LNCaP clone FGC (cell line): ENCODE measurements at regions not wholly inside any gene's neighbourhood (a gene's known extent, or its start where the extent isn't known, plus 50 kb on each side); places are given as distances from the start of the nearest gene placed in this dataset.
"Not testable (repeated sequence)": the region's sequence is repeated elsewhere in the genome, so short reads cannot be mapped to it uniquely, and the experiment has no call there.

Experiments used
- DNase-seq: peaks from one replicate; pipeline ENCODE4 v3.0.0-alpha.2; 2011; ENCODE audit warnings: low read depth
- H3K4me3 ChIP-seq: 2 replicates; pipeline ENCODE4 v1.5.1; 2011; ENCODE audit warnings: mild to moderate bottlenecking, low read depth, low read length, control low read depth
- CTCF ChIP-seq: IDR thresholded peaks from 2 replicates; pipeline ENCODE4 v1.5.1; 2012; ENCODE audit warnings: mild to moderate bottlenecking; ENCODE audit not compliant: control insufficient read depth, insufficient read depth; ENCODE audit errors: extremely low read depth

GRCh38 chr3:193046371-193046770 is 128.7 kb upstream of the MB21D2 start:
- no peak for TF ChIP-seq CTCF
- no peak for DNase-seq
- H3K4me3 ChIP-seq = no peak overlapping the region

GRCh38 chr3:193047461-193047860 is 129.8 kb upstream of the MB21D2 start:
- not testable (repeated sequence) for DNase-seq, H3K4me3 ChIP-seq

DNA sequence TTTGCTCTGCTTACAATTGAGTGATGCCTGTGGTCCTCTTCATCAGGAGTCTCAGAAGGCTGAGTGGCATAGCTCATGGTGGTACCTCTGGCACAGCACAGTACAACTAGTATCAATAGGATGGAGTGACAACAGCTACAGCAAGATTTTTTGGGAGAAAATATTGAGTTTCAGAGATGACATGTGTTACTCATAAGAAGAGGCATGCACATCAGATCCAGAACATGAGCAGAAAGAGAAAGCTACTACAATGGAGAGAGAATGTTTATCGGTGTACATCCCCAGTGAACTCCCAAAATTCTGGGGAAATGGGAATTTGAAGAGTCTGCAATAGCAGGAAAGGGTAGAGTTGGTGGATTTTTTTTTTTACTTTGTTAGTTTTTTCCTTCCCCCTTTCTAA is 130.5 kb upstream of the MB21D2 start:
- DNase-seq = no peak
- TF ChIP-seq CTCF = no peak
- H3K4me3 ChIP-seq = no peak overlapping the region

DNA sequence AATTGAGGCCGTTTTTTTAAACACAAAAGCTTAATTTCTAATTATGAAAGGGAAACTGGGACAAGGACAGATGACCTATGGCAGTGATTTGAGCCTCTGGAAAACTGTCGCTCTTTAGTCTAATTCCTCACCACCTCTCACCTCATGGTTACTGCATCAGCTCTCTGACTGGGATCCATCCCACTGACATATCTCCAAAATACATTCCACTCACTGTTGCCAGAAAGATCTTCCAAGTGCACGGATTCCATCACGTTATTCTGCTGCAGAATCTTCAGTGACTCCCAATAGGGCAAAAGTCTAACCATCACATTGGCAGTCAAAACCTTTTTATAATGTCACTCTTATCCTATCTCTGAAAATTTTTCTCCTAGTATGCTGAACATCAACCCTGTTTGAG is 132.3 kb upstream of the MB21D2 start:
- H3K4me3 ChIP-seq = no peak overlapping the region
- DNase-seq = no peak
- TF ChIP-seq CTCF = no peak

DNA sequence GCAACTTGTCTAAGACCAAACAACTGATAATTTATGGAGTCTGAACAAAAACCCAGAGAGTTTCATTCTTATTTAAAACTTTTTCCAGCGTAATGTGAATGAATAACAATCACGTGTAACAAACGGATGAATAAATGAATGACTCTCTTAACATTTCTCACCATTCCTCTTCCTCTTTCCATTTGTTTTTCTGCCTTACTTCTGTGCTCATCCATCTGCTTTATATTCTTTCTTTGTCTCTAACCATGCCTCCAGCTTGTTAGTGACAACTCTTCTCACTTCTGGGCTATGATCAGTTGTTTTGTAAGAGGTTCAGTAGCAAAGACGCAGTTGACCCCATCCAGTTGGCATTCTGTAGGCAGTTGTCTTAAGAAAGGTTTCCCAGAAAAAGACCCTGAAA is 133.7 kb upstream of the MB21D2 start:
- no peak for TF ChIP-seq CTCF
- no peak for DNase-seq
- no peak overlapping the region for H3K4me3 ChIP-seq

GRCh38 chr3:193052354-193053045 is 134.8 kb upstream of the MB21D2 start:
- H3K4me3 ChIP-seq = no peak overlapping the region
- DNase-seq = no peak
- no peak for TF ChIP-seq CTCF

GRCh38 chr3:193053046-193053435 is 135.4 kb upstream of the MB21D2 start:
- H3K4me3 ChIP-seq = no peak overlapping the region
- DNase-seq = no peak
- TF ChIP-seq CTCF = no peak
